HL-60 (cell line): ENCODE measurements at regions not wholly inside any gene's neighbourhood (a gene's known extent, or its start where the extent isn't known, plus 50 kb on each side); places are given as distances from the start of the nearest gene placed in this dataset.

ENCODE experiments used
- DNase-seq, 2 experiments: peaks; one replicate each; pipeline ENCODE4 v3.0.0-alpha.2; 2010 to 2020; ENCODE audit warnings: low read depth in 1 of 2, low spot score in 1 of 2
- H3K27ac ChIP-seq: fragments of 250-450 bp; sonication (Bioruptor Pico); replicated peaks from 2 replicates; pipeline ENCODE4 v1.5.1; 2020; ENCODE audit warnings: mild to moderate bottlenecking, moderate library complexity
- H3K27me3 ChIP-seq: fragments of 250-450 bp; sonication (Bioruptor Pico); 2 replicates; pipeline ENCODE4 v1.5.1; 2021; ENCODE audit warnings: mild to moderate bottlenecking, moderate library complexity; ENCODE audit not compliant: insufficient read depth, poor library complexity, severe bottlenecking
- H3K4me3 ChIP-seq: replicated peaks from 2 replicates; pipeline ENCODE4 v1.5.1; 2011; ENCODE audit warnings: mild to moderate bottlenecking, control low read depth, low read length; ENCODE audit not compliant: insufficient read depth
- CTCF ChIP-seq: IDR thresholded peaks from one replicate; pipeline ENCODE4 v1.5.1; 2011; ENCODE audit warnings: low read length, control low read depth, inconsistent platforms; ENCODE audit not compliant: insufficient read depth
- GABPA ChIP-seq: IDR thresholded peaks from 2 replicates; pipeline ENCODE4 v1.6.1; 2012; ENCODE audit warnings: low read depth
- POLR2AphosphoS5 ChIP-seq: IDR thresholded peaks from 2 replicates; pipeline ENCODE4 v1.6.1; 2012; ENCODE audit warnings: low read depth
- SPI1 ChIP-seq: IDR thresholded peaks from 2 replicates; pipeline ENCODE4 v1.6.1; 2012; ENCODE audit warnings: low read depth, mild to moderate bottlenecking, borderline replicate concordance
- TF ChIP-seq, protein P1 (sequence below): IDR thresholded peaks from 2 replicates; pipeline ENCODE4 v1.6.1; 2012; ENCODE audit warnings: low read depth; ENCODE audit not compliant: insufficient replicate concordance

- no peak overlapping the region for H3K4me3 ChIP-seq
- H3K27me3 ChIP-seq, result no peaks in the 10 kb centered on the region
- no peak overlapping the region for H3K27ac ChIP-seq
- DNase-seq, result no peak
- TF ChIP-seq CTCF (no peak), GABPA (no peak), POLR2AphosphoS5 (no peak), SPI1 (no peak)
- TF ChIP-seq, protein P1, sequence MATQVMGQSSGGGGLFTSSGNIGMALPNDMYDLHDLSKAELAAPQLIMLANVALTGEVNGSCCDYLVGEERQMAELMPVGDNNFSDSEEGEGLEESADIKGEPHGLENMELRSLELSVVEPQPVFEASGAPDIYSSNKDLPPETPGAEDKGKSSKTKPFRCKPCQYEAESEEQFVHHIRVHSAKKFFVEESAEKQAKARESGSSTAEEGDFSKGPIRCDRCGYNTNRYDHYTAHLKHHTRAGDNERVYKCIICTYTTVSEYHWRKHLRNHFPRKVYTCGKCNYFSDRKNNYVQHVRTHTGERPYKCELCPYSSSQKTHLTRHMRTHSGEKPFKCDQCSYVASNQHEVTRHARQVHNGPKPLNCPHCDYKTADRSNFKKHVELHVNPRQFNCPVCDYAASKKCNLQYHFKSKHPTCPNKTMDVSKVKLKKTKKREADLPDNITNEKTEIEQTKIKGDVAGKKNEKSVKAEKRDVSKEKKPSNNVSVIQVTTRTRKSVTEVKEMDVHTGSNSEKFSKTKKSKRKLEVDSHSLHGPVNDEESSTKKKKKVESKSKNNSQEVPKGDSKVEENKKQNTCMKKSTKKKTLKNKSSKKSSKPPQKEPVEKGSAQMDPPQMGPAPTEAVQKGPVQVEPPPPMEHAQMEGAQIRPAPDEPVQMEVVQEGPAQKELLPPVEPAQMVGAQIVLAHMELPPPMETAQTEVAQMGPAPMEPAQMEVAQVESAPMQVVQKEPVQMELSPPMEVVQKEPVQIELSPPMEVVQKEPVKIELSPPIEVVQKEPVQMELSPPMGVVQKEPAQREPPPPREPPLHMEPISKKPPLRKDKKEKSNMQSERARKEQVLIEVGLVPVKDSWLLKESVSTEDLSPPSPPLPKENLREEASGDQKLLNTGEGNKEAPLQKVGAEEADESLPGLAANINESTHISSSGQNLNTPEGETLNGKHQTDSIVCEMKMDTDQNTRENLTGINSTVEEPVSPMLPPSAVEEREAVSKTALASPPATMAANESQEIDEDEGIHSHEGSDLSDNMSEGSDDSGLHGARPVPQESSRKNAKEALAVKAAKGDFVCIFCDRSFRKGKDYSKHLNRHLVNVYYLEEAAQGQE, result no peak
Measured at GRCh38 chr16:85550422-85550864, 62.7 kb upstream of the GSE1 start.

- Histone ChIP-seq H3K27ac (no peak overlapping the region), H3K4me3 (no peak overlapping the region), H3K27me3 (no peaks in the 10 kb centered on the region)
- TF ChIP-seq CTCF, result no peak
- no peak for TF ChIP-seq POLR2AphosphoS5
- TF ChIP-seq, protein P1, result no peak
- TF ChIP-seq SPI1, result no peak
- no peak for TF ChIP-seq GABPA
- no peak for DNase-seq
Measured at GRCh38 chr16:85550953-85551924, 61.9 kb upstream of the GSE1 start.

DNA sequence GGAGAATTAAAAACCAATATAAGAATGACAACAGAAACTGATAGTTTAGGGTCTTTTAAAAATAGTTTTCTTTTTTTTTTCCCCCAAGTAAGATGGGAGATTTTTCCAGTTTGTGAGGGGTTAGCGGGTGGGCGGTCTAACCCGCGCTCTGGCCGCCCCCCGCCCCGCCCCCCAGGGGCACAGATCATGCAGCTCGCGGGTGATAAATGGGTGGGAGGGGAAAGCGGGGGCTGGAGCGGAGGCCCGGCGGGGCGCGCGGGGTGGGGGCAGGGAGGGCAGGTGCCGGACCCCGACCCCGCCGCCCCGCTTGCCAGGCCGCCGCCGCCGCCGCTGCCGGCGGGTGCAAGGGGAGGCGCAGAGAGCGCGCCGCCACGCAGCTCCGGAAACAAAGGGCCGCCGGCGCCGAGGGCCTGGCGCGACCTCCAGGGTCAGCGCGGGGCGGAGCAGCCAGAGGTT is 60.1 kb upstream of the GSE1 start:
- Histone ChIP-seq H3K27me3 (no peaks in the 10 kb centered on the region), H3K4me3 (peak overlapping the region; percentile 20), H3K27ac (no peak overlapping the region)
- TF ChIP-seq GABPA (no peak), POLR2AphosphoS5 (no peak), CTCF (no peak), SPI1 (no peak)
- TF ChIP-seq, protein P1, result no peak
- DNase-seq, result no peak
